Mesenteric fat pad (tissue), 1 donor: ENCODE measurements at regions not wholly inside any gene's neighbourhood (a gene's known extent, or its start where the extent isn't known, plus 50 kb on each side); places are given as distances from the start of the nearest gene placed in this dataset.
"Not testable (repeated sequence)": the region's sequence is repeated elsewhere in the genome, so short reads cannot be mapped to it uniquely, and the experiment has no call there.

ENCODE experiments used
- DNase-seq: peaks from one replicate; pipeline ENCODE4 v3.0.0-alpha.2; 2020; ENCODE audit warnings: low spot score
- donor health status: DM: yes; HTN: yes; CAD: no.

DNA sequence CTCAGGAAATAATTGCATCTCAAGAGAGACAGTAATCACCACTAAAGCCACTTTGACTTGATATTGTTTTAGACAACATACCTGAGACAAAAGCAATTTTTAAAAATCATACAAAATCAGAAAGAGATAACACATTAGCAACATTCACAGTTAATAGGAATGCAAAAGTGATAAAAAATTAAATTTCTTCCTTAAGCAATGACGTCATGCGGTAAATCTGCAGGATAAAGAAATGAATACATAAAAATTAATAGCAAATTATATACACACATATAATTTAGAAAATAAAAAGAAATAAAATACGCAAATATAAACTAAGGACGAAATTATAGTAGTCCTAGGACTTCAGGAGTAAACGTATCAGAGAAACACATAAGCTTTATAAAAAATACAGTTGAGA is 866.5 kb upstream of the PRKX start:
- DNase-seq, result no peak

DNA sequence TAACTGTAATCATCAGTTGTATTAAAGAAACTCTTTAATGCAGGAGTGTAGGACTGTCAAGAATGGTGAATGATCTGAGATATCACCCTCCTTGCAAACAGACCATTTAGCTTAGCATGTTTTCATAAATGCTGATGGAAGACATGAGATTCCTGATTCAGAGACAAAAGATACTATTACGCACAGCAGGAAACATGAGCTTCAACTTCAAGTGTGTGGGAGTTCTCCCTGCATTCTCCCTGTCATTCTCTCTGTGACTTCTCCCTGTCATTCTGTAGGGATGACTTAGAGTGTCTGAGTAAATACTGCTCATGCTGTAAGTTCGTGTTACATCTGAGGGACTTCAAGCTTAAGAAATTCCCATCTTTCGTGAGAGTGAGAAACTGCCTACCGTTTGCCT is 866.0 kb upstream of the PRKX start:
- no peak for DNase-seq

DNA sequence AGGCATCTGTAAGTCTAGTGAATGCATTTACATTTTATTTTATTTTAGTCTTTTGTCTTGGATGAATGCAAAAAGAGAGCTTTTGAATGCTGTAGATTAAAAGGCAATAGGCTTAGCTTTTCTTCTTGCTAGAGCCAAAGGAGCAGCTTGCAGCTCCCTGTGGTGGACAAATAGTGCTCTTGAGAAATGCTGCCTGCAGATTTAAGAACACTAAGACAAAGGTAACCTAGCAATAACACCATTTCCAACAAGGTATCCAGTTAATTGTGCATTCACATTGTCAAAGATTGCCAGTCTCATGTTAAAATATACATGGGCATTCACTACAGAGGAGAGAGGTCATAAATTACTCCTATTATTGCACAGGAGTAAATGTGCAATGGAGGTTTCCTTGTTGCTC is 859.2 kb upstream of the PRKX start:
- no peak for DNase-seq

DNA sequence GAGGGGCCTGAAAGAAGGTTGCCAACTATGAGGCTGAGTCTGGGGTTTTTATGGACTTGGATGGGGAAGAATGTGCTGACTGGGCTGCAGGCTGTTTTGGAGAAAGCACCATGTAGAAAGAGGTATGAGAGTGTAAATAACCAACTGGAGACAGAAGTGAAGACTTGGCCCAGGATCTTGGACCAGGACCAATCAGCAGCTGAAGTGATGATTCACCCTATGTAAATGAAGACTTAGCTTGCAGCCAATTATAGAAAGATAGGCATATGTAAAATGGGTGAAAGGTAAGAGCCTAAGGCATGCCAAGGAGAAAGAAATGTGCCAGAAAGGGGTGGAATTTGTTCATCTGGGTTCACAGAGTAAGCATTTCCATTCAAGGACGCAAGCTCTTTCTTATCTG is 856.7 kb upstream of the PRKX start:
- DNase-seq, result no peak

DNA sequence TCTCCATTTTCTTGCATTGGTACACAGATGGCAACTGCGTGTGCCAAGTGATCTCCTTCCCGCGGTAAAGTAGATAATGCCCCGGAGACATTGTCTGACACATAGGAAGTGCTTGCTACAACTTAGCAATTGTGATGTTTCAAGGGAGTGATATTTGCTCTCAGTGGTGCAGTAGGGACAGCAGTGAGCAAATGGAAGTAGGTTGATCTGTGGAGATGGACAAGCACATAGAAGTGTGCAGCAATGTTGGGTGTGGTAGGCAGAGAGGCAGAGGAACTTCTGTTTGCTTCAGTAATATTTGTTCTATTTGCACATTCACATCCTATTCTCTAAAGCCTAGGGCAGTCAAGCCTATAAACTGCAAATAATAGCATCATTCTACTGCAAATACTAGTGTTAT is 846.7 kb upstream of the PRKX start:
- no peak for DNase-seq

DNA sequence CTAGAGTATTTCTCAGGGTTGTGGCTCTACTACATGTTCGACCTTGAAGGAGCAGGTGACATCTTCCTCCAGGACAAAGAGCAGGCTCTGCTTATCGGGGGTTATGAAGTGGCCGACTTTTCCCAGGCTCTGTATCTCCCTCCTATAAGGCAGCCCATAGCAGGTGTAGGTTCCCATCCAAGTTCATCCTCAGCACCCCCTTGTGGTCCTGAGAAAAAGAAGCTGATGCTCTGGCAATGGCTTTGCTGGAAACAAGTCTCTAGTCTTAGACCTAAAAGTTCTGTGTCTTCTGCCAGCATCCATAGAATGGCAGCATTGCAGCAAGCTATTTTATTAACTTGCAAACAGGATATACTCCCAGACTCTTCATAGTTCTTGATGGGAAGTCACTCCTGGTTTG is 836.6 kb upstream of the PRKX start:
- no peak for DNase-seq

DNA sequence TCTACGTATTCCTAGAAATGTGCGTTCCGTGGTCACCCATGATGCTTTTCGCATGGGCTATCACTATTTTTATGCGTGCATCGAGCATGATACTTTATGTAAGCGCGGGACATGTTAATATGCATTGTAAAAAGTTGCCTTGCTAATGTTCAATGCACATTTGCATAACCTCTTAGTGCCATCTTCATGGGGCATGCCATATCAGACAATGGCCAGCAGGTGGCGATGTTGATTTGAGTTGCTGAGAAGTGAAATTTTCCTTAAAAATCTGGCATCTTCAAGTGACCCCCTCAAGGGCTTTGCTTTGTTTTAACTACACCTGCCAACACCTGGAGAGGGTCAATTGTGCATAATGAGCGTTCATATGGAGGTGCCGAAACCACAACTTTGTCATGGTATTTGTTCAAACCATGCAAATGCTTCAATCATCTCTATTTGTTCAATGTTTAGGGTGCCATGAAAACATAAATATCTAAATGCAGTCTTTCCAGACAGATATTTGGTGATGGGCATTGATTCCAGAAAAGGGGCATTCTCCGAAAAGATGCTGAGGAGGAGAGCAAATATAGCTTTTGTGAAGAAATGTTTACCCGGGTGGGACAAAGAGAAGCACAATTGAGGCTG is 833.9 kb upstream of the PRKX start:
- no peak for DNase-seq

DNA sequence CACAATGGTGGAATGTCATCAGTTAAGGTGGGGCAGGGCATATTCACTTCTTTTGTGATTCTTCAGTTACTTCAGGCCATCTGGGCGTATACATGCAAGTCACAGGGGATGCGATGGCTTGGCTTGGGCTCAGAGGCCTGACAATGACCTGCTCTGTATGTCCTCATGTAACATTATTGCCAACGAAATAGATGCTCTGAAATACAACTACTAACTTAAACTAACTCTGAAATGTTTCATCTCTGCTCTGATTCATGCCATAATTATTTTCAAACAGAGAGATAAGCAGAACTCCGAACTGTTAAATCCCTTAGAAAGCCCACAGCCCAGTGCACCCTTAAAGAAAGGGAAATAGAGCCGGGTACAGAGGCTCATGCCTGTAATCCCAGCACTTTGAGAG is 832.7 kb upstream of the PRKX start:
- DNase-seq, result not testable (repeated sequence)

DNA sequence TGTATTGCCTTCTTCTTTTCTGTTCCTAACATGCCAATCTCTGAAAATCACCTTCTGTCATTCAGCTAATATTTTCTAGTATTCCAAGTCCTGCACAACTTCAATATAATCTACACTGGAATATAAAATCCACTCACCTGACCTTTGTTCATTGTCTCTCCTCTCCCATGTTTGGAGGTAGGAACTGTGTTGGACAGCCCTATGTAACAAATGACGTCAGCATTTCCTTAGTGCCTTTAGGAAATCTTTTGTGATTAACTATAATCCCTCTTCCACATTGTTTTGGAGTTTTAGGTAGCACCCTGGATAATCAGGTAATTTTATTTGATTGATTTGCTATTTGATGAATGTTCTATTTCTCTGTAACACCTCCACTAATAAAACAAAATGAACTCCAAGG is 814.8 kb upstream of the PRKX start:
- DNase-seq, result no peak

DNA sequence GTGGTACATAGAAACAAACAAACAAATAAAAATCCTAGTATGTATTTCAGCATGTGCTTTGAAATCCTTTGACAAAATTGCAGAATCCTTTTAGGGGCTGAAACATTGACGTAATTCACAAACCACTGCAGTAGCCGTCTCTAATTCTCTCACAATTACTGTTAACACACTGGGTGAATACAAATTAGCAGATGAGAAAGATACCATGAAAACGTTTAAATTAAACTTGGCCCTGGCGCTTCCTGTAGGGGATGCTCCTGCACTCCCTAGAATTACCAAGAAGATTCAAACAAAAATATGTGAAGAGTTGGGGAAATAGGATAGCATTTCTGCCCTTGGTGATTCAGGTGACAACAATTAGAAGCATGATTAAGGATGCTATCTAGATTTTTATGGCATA is 772.5 kb upstream of the PRKX start:
- no peak for DNase-seq

DNA sequence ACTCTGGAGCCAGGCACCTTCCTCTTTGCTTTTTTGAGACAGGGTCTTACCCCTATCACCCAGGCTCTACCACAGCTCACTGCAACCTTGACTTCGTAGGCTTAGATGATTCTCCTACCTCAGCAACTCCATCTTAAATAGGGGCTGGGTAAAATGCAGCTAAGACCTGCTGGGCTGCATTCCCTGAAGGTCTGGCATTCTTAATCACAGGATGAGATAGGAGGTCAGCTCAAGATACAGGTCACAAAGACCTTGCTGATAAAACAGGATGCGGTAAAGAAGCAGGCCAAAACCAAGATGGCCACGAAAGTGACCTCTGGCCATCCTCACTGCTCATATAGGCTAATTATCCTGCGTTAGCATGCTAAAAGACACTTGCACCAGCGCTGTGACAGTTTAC is 770.8 kb upstream of the PRKX start:
- DNase-seq, result no peak

DNA sequence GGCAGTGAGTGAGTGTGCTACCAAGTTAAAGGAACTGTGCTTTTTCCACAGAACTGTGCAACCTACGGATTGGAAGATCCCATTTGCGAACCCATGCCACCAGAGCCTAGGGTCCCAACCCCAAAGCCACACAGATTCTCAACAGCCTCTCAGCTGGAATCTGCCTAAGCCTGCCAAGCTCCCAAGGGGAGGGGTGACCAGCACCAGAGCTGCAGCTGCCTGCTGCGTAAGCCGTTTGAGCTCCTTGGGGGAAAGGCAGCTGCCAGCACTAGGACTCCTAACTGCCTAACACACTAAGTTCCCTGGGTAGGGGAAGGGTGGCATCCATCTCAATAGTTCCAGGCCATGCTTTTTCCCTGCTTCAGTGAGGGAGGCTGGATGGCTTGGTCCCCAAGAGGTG is 738.1 kb upstream of the PRKX start:
- no peak for DNase-seq

DNA sequence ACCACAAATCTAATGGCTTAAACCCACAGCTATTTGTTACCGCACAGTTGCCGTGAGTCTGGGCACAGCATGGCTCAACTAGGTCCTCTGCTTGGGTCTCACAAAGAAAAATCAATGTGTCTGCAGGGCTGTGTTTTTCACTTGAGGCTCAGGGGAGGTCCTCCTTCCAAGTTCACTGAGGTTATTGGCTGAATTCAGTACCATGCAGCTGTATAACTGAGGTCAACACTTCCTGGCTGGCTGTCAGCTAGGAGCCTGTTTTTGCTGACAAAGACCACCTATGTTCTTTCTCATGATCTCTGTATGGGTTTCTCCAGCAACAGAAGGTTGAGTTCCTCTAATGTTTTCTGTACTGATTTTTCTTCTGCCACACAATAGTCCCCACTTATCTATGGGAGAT is 736.7 kb upstream of the PRKX start:
- no peak for DNase-seq

DNA sequence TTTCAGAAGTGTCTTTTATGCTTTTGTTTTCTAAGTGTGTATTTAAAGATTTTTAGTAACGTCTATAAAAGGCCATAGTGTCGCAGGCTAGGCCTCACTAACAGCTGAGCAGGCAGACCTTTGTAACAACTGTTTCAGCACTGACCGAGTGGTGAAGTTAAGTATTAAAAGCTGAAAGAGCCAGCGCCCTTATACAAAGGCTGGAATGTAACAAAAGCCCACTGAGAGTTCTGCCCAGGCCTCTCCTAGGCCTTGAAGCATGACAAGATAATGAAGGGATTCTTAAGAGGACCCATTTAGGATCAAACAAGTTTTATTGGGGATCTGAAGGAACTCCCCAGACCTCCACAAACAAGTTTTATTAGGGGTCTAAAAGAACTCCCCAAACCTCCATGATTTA is 722.5 kb upstream of the PRKX start:
- no peak for DNase-seq

DNA sequence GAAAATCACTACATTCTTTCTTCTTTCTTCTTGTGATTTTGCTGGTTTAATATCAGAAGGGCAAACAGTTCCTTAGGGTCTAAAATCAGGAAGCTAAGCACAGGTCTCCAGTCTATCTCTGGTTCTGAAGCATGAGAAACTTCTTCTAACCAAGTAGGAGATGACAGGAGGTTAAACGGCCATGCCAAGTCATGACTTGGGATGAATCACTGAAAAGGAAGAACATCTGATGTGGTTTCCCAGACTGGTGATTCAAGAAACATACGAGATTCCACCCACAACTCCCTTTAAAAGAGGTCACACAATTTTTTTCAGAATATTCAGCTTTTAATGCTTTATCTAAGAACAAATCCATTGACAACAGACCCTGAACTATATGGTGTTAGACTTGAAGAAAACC is 684.0 kb upstream of the PRKX start:
- DNase-seq, result no peak

DNA sequence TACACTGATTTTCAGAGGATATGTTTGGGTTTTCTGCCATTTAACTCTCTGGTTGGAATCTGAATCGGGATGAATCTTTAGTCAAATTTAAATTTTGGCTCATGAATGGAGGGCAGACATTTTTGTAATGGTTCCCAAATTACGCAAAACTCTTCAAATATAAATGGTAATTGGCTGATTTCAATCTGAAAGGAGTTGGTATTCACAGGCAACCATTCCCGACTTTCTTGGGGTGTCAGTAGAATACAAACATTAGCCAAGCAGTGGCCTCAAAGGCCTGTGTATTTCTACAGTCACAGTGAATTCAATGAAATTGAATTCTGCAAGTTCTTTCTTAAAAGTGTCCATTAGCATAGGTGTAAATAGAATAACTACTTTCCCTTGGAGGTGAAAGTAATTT is 668.8 kb upstream of the PRKX start:
- DNase-seq, result no peak

DNA sequence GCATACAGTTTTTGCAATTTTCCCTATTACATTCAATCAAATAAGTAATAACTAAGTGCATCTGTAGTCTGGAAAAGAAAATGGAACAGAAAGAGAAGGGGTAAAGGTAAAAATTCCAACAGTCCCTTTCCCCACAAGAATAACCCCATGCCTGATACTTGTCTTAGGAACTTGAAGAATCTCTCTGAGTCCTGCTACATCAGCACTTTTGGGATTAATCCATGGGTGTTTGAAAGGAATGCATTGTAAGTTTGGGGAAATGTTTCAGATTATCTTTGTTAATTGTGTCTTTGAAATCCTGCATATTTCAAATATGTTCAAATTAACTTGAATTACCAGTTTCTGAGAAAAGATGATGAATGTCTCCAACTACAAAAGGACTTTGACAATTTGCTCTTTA is 667.3 kb upstream of the PRKX start:
- no peak for DNase-seq

DNA sequence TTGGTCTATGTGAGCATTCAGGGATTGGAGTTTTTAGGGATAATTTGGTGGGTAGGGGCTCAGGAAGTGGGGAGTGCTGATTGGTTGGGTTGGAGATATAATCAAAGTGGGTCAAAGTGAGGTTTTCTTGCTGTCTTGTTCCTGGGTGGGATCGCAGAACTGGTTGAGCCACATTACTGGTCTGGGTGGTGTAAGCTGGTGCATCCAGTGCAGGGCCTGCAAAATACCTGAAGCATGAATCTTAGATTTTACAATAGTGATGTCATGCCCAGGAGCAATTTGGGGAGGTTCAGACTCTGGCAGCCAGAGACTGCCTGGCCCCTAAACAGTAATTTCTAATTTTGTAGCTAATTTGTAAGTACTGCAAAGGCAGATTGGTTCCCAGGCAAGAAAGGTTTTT is 665.6 kb upstream of the PRKX start:
- no peak for DNase-seq

DNA sequence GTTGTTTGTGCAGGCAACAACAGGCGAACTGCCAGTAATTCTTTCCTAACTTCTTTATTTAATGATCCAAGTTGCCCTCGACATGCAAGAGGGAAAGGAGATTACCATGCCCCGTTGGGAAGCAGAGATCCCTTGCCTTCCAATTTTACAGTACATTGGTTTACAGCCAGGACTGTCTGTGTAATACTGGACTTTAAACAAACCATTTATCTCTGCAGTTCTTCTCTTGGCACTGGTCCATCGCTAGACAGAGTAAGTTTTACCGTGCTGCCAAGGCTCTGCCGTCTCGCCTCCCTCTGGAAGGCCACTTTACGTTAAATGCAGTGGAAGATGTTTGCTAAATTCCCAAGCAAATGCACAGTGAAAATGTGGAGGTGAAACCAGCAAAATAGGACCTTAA is 660.3 kb upstream of the PRKX start:
- no peak for DNase-seq

DNA sequence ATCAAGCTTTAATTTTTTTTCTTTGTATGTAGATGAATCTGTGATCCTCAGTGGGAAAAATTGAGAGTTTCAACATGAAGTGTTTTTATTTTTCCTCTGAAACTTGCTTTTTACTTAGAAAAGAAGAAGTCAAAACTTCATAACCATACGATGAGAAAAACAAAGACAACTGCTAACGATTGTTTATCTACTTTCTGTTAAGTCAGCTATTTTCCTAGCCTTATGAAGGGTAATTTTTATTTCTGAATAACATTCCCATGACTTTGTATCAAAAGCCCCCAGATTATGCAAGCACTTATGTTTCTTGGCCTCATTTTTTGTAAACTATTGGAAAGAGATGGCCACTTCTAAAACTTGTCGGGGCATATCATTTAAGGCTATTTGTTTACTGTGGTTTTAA is 645.1 kb upstream of the PRKX start:
- no peak for DNase-seq

DNA sequence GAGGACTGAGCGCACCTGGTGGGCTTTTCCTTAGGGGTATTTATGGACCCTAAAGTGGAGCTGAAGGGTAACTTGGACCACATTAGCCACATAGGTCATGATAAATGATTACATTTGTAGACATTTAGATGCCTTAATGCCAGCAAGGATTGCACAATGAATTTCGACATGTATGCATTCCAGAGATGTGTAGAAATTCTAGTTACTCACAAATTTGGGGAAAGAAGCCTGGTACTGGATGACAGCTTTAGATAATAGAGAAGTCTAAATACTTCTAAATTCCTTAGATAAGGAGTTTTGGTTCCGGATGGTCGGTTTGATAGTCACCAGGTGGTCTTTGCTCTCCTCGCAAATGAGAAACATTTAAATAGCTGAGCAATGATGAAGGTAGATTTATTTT is 609.5 kb upstream of the PRKX start:
- no peak for DNase-seq

DNA sequence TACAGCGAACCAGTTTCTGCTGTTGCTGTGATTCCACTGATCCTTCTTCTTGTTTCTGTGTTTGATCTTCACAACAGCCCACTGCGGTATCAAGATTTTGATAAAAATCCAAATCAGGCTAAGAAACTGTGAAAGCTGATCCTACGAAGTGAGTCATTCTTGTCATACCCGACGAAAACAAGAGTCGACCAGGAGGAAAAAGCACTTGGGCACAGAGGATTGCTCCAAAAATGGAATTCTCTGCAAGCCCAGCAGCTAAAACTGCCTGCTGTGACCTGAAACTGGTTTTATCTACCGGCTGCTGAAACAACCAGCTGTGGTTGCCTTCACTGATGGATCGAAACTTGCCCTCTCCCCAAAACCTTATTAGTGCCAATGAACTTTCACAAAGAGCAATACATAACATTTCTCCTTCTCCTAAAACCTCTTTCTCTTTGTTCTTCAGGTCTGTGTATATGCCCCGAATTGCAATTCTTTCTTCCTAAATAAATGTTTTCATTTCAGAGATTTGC is 607.0 kb upstream of the PRKX start:
- DNase-seq, result no peak

DNA sequence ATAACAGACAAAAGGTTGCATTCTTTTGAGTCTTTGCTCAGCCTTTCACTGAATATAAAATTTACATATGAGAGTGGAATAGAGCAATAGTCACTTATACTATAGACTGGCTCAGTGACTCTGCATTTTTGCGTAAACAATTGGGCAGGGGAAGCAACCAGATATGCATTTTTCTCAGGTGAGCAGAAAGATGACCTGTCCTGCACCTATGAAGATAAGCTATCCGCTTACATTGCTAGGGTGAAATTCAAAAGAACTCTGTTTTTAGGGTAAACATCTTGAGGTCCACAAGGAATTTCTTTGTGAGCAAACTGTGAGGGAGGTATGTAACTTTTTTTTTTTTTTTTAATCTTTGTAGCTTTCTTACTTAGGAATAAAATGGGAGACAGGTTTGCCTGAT is 602.4 kb upstream of the PRKX start:
- no peak for DNase-seq

DNA sequence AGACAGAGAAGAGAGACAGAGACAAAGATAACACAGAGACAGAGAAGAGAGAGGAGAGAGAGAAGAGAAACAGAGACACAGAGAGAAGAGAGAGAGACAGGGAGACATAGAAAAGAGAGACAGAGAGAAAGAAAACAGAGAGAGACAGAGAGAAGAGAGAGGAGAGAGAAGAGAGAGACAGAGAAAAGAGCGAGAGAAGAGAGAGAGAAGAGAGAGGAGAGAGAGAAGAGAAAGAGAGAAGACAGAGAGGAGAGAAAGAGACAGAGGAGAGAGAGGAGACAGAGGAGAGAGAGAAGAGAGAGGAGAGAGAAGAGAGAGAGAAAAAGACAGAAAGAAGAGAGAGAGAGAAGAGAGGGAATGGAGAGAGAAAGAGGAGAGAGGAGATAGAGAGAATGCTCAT is 601.1 kb upstream of the PRKX start:
- DNase-seq, result no peak
